ENCODE measurements at regions not wholly inside any gene's neighbourhood (a gene's known extent, or its start where the extent isn't known, plus 50 kb on each side); places are given as distances from the start of the nearest gene placed in this dataset.

GRCh38 chr21:15442743-15443469, 286.9 kb upstream of the USP25 start:
- TF ChIP-seq CTCF (IDR thresholded peaks at IDR 0.05; ENCODE audit: insufficient read depth, low read length) (no peak), REST (IDR thresholded peaks at IDR 0.05; ENCODE audit: insufficient replicate concordance, low read depth) (no peak), POLR2AphosphoS5 (IDR thresholded peaks at IDR 0.05; ENCODE audit: low read depth) (no peak), GABPA (IDR thresholded peaks at IDR 0.05; ENCODE audit: low read depth) (no peak), SPI1 (IDR thresholded peaks at IDR 0.05; ENCODE audit: borderline replicate concordance, low read depth) (no peak)
